Activated effector memory CD4-positive, alpha-beta T cell treated with anti-CD3 and anti-CD28 coated beads, Interleukin-2, amount 50 U/mL, for 16 hours (primary cell): ENCODE measurements at regions not wholly inside any gene's neighbourhood (a gene's known extent, or its start where the extent isn't known, plus 50 kb on each side); places are given as distances from the start of the nearest gene placed in this dataset.

Source experiments
- DNase-seq: peaks from one replicate; pipeline ENCODE4 v3.0.0-alpha.2; 2020

- DNase-seq = no peak
Observed at GRCh38 chr3:118811236-118811732, 223.4 kb downstream of the IGSF11 start.

- DNase-seq = no peak
Observed at GRCh38 chr3:118813472-118813871, 221.2 kb downstream of the IGSF11 start.

- DNase-seq = no peak
Observed at GRCh38 chr3:118817748-118818165, 216.9 kb downstream of the IGSF11 start.

GRCh38 chr3:118818386-118818785, 216.3 kb downstream of the IGSF11 start:
- DNase-seq = no peak

- DNase-seq = no peak
Observed at GRCh38 chr3:118823626-118824025, 211.0 kb downstream of the IGSF11 start.

- DNase-seq = no peak
Observed at GRCh38 chr3:118827446-118827845, 207.2 kb downstream of the IGSF11 start.

- DNase-seq = no peak
Observed at GRCh38 chr3:118828351-118828750, 206.3 kb downstream of the IGSF11 start.

GRCh38 chr3:118833075-118833474, 201.6 kb downstream of the IGSF11 start:
- no peak for DNase-seq

- DNase-seq = no peak
Observed at GRCh38 chr3:118838871-118839270, 195.8 kb downstream of the IGSF11 start.

- DNase-seq = no peak
Observed at GRCh38 chr3:118842147-118842863, 192.3 kb downstream of the IGSF11 start.

GRCh38 chr3:118846176-118846575, 188.5 kb downstream of the IGSF11 start:
- DNase-seq = no peak
